GM18858 (cell line): ENCODE measurements at regions not wholly inside any gene's neighbourhood (a gene's known extent, or its start where the extent isn't known, plus 50 kb on each side); places are given as distances from the start of the nearest gene placed in this dataset.
"Not testable (repeated sequence)": the region's sequence is repeated elsewhere in the genome, so short reads cannot be mapped to it uniquely, and the experiment has no call there.

Source experiments
- ATAC-seq: cut with Tn5 transposase; IDR thresholded peaks from one replicate; pipeline ENCODE4 v1.9.1; 2021; ENCODE audit not compliant: unreplicated experiment

DNA sequence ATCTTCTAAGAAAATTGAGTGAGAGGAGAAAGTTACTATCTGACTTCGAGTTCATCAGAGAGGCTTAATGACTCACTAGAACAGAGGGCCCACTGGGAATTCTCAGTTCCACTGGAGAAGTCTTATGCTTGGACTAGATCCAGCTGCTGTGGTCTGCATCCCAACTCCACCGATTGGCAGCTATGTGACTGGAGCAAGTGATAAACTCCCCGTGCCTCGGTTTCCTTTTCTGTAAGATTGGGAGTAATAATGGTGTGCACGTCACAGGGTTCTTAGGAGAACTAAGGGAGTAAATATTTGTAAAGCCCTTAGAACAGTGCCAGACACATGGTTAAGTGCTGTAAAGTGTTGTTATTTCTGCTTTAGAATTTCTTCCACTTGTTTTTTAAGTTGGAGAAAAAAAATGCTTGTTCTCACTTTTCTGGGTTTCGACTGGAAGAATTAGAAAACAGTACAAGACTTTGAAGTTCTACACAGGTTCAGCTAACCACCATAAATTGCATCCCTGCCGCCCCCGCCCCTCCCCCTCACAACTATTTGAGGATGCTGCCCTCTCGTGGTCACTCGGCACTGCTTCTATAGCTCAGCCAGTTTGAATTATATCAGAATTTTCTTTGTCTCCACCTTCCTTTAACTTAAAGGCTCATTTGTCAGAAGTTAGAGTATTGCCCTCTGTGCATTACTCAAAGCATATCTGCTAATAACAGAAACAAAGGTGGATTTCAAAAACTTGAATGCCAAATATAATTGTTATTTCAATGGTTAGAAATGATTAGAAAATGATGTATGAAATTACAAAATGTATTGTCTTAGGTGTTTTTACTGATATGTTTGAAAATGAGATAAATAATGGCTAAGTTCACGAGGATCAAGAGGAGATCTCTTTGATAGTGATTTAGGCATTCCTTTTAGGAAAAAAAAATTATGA, 95.0 kb upstream of the IFNGR1 start:
- no peak for ATAC-seq

DNA sequence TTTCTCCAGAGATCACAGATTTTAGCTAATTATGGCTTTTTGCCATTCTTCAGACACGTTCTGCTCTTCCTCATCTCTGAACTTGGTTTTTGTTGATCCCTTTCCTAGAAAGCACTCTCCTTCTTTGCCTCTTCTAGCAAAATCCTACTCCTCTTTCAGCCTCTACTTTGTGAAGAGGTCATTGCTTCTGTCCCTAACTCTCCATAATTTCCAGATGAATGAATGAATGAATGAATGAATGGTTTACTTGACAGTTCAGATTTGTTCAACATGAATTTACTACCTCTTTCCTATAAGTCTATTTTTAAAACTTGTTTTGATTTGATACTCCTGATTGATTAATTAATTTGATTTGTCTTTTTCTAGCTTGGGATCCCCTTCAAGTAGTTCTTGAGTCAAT, 94.0 kb upstream of the IFNGR1 start:
- ATAC-seq: no peak

DNA sequence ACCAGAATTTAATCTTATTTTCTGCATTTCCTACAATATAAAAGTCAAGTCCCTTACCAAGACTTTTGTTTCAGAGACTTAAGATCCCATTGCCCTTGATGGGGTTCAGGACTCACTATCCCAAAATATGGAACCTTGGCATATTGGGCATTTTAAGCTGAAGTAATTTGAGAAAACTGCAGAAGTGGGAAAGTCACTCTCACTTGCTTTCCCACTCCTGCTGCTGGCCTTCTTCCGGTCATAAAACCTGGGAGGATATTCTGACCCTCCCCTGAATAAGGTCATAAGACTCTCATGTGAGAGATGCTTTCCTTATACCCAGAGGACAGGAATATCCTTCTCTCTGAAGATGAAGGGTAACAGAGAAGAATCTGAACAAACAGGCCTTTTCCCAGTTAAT, 92.8 kb upstream of the IFNGR1 start:
- no peak for ATAC-seq

DNA sequence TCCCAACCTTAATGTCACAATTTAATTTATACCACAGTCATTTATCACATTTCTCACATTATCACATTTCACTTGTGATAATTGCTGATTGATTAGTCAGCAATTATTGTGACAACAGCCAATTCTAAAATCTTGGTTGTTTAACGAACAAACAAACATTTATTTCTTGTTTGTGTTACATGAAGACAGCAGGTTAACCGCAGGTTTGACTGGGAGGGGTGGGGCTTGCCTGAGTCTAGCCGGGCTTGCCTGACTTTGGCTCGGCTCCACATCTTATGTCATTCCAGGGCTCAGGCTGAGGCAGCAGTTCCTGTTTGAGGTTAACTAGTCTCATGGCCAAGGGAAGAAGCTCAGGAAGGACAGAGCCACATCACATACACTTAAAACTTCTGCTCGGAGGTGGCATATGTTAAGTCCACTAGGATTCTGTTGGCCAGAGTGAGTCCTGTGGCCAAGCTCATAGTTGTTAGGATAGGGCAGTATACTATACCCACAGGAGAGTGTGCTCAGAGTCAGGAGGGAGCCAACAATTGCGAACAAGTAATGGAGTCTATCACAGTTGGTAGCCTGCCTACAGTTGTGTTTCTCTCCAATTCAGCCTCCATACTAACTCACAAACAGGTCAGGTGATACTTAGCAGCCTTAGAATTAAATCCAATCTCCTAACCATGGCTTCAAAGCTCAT, 90.0 kb upstream of the IFNGR1 start:
- ATAC-seq: no peak

DNA sequence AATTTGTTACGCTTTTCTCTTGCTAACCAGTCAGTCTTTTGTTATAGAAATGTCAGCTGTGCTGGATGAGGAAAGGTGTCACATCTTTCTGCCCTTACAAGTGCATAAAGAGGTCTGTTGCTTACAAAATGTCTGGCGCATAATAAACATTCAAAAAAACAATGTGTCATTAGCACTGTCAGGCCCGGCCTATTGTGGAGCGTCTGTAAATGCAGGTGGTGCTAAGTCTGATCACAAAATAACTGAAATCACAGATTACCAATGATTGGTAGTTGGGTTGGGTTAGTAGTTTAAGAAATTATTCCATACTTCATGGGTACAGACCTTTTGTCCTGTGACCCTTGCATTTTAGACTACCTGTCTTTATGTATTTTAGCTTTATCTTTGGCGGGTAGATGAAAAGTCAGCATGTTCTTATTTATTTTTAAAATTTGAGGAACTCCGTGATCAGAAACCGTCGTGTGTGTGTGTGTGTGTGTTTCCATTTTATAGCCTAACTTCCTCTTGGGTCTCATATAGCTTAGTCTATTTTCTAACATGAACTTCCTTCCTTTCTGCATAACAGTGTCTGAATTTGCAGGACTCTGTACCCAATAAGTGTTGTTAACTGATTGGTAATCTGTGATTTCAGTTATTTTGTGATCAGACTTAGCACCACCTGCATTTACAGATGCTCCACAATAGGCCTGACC, 88.1 kb upstream of the IFNGR1 start:
- ATAC-seq: no peak

DNA sequence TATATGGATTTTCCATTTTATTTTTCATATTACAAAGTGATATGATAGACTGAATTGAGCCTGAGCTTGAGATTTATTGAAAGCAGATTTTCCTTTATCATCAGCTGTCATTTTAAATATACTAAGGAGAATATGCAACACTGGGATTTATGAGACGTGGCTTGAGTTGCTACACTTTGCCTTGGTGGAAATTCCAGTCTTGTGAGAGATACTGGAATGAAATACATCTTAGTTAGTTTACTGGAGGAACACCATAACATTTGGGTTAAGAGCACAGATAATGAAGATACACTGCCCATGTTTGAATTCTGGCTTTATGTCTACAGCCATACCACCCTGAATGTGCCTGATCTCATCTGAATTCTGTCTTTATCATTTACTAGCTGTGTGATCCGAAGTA, 86.5 kb upstream of the IFNGR1 start:
- ATAC-seq: no peak

DNA sequence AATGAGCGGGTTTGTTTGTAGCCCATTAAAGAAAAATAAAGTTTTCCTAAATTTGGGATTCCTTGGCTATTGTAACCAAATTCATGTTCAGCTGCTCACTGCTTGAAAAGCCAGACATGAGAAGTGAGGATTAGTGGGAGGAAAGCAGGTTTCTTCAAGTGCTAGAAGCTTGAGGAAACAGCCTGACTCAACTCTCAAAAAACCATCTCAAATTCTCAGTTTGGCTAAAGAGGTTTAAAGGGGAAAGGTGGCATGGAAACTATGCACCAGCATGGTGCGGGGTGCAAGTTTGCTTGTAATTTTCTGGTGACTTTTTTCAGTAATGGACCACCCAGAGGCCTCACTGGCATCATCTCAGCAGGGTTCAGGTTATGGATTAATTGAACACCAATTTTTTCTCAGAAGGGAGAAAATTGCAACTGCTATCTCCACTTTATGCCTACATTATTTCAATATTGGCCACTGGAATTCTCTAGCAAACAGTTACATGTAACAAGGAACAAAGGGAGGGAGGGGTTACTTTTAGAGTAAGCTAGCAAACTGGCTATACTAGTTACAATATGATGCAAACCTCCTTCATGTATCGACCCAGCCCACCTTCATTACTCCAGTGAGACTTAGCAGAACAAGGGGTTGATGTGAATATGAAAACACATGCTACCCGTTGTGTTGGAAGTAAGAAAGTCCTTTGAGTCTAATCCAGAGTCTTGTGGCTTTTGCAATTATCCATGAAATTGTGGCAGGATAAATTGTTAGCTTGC, 85.0 kb upstream of the IFNGR1 start:
- no peak for ATAC-seq

DNA sequence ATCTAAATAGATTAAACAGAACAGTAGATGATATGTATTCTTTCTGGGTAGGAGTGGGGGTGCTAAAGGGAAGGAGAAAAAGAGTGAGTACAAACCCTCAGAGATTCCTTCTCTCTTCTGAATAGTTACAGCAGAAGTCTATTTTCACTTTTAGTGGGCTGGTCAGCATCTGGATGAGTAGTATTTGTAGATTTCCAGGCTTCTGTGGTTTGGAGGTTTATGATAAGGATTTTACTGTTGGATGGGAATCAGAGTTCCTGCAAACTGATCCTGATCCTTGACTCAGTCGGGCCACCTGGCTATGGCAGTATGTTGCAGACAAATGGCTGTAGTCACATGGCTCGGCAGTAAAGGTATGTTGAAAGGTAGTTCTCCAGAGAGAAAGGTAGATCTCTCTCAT, 84.3 kb upstream of the IFNGR1 start:
- ATAC-seq: no peak

DNA sequence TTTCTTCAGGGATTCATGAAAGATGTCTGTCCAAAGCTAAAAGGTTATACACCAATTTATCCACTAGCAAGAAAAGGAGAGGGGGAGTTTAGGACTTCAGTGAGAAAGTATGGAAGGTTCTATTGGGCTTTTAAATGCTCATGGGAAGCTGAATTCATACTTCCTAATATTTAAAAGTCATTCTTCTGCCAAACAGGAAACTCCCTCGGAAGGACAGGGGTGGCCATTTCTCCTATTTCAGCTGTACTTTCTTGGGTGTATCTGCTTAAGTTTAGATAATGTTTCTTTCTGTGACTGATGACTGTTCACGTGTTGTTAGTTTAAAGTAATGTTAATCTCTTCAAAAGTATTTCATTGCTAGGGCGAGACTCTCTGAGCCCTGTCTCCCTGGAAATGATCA, 80.5 kb upstream of the IFNGR1 start:
- ATAC-seq: no peak

DNA sequence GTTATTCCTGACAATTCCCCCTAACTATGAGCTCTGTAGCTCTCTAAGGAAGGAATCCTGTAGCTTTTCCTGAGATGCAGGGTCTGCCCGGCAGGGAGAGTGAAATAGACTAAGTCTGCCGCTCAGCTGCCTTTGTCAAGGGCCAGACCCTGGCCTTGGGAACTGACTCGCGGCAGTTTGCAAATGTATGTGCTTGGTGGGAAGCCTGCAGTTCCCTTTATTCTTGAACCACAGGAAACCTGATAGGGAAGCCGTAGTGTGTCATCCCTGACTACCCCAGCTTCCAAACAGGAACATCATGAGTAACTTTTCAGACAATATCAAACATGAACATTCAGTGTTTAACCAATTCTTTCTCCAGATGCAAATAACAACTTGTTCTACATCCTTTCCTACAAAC, 78.7 kb upstream of the IFNGR1 start:
- ATAC-seq: no peak

DNA sequence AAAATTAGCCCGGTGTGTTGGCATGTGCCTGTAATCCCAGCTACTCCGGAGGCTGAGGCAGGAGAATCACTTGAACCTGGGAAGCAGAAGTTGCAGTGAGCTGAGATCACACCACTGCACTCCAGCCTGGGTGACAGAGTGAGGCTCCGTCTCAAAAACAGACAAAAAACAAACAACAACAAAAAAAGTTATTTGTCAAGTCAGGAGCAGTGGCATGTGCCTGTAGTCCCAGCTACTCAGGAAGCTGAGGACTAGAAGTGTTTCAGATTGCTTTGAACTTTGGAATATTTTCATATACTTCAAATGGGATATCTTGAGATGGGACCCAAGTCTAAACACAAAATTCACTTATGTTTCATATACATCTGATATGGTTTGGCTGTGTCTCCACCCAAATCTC, 73.1 kb upstream of the IFNGR1 start:
- not testable (repeated sequence) for ATAC-seq

DNA sequence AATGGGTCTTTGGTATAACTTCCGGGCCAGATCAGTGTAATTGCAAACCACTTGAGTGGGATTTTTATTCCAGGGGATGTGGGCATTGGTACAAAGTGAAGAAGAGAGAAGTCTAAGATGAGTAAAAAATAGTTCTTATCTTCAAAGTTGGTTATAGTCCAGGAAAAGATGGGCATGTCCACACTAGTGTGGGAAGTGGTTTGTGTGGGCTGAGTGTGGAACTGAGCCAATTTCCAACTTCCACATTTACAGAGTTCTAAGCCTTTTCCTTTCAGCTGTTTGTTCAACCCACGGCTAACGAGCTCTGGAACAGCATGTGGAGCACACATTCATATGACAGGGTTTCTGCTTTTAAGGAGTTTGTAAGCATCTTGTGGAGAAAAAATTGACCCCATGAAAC, 72.3 kb upstream of the IFNGR1 start:
- ATAC-seq: no peak

DNA sequence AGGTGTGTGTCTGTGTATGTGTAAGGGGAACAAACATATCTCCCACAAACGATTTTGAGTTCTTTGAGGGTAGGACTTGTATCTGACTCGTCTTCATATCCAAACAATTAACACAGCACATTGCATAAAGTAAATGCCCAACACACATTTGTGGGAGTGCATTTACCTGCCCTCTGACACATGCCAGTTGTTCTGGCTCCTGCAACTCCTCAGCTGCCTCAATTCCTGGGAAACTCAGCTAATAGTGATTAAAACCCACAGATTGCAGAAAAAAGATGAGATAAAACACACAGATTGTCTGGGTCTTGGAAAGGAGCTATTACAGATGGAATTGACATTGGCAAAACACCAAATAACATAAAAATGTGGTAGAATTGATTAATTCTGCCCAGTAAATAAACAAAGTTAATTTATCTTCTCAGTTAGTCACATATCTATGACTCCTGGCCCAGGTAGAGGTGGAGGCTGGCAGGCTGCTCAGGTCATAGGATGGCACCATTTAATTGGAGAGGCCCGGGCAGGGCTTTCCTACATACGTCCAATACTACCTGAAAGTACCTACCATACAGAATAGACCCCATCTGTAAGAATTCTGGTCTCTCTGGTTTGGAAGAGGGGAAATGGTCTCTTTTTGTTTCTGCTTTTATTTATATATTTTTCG, 71.5 kb upstream of the IFNGR1 start:
- no peak for ATAC-seq

DNA sequence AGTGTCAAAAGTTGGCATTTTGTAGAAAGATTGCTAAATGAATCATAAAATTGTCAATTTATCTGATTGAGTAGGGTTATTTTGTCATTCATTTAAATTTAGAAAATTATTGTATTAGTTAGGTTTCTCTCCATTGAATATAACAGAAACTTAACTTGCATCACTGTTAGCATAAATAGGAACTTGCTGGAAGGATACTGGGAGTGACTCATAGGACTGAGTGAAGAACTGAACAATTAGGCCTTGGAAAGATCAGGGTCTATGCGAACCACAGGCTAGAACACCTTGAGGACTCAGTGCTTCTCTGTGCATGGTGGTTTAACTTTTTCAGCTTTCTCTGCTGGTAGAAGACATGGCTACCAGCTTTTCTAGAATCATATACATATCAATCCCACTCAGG, 67.7 kb upstream of the IFNGR1 start:
- ATAC-seq: no peak

DNA sequence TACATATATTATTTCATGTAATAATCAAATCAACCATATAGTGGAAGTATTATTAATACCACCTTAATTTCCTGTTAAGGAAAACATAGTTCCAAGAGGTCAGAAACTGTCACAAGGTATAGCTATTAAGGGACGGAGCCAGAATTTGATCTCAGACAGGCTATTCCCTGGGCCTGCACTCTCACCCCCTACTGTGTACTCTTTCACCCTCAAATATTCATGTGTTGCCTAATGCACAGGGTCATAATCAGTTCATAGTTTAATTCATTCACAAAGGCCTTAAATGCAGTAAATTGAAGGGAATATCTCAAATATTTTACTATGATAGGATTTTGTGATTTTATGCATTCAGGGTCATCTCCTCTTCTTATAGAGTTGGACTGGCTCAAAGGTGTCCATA, 67.2 kb upstream of the IFNGR1 start:
- no peak for ATAC-seq

DNA sequence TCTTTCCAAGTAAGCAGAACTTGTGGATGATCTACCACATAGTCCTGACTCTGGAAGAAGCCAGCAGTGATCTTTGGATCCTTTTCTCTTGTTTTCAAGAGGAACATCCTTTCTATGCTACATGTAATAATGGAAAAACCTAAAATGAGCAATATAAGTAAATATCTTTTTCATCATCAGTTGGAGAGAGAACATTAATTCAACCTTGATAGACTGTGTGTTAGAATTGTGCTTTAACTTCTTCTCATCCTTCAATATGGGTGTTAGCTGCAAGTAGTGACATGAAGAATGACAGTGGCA, 65.6 kb upstream of the IFNGR1 start:
- ATAC-seq: no peak

DNA sequence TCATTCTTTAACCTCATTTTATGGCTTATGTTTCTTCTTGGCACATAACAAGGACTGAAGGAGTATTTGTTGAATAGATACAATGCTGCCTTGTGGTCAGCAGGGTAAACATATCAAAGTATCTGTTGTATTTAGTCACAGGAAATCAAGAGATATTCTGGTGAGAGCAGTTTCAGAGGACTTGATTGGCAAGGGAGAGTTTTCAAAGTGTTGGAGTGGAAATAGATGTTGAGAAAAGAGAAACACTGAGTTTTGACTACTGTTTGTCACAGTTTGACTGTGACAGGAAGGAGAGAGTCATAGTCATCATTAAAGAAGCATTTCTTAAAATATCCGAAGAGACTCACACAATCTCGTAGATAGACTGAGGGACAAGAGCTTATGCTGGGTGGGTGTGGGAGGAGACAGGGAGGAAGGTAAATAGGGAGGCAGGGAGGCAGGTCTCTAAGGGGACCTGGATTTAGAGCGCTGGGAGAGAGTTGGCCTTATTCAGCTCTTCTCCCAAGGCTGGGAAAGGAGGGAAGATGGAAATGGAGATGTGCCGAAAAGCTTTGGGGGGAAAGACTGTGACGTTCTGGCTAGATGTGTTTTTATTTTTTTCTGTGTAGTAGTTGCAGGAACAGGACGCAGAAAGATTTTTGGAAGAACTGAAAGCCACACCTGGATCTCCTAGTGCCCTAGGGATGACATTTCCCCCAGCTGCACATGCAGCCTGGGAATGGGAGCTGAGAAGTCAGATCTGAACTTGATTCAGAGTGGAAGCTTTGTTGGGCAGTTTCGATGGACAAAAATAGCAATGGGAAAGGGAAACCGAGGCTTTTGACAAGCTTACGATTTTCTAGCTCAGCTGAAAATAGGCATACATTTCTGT, 65.0 kb upstream of the IFNGR1 start:
- ATAC-seq: peak; percentile 78

DNA sequence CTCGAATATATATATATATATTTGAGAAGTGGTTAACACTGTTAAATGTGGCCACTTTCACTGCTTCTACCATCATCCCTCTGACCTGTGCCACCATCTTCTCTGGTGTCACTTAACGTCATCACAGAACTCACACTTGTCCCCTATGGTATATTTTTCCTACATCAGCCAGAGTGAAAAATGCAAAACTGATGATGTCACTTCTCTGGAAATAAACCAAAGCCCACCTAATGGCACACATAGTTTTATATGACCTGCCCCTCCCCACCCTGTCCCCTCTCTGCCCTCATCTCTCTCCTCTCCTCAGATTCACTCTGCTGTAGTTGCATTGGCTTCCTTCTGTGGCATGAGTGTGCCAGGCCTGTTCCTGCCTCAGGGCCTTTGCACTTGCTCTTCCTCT, 63.9 kb upstream of the IFNGR1 start:
- ATAC-seq: no peak

DNA sequence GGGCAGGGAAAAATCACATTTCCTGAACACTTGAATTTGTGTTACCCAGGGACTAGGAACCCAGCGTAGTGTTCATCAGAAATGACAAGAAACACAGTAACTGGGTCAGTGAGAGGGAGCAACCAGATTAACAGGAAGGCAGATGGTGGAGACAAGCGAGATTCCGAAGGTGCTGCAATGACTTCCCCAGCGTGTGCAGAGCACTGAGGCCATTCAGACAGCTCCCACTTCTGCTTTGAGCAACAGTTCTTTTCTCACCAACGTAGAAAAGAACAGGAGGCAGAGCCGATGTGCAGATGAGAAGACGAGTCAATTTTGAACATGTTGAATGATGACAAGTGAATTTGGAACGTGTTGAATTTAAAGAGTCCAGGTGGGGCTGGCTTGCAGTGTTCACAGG, 63.1 kb upstream of the IFNGR1 start:
- no peak for ATAC-seq

DNA sequence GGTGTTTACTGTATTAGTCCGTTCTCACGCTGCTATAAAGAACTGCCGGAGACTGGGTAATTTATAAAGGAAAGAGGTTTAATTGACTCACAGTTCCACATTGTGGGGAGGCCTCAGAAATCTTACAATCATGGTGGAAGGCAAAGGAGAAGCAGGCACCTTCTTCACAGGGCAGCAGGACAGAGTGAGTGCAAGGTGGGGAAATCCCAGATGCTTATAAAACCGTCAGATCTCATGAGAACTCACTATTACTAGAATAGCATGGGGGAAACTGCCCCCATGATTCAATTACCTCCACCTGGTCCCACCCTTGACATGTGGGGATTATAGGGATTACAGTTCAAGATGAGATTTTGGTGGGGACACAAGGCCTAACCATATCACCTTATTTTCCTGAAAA, 60.1 kb upstream of the IFNGR1 start:
- not testable (repeated sequence) for ATAC-seq
